ENCODE measurements at regions not wholly inside any gene's neighbourhood (a gene's known extent, or its start where the extent isn't known, plus 50 kb on each side); places are given as distances from the start of the nearest gene placed in this dataset.

GRCh38 chr20:48433178-48433577 is 394.6 kb downstream of the PREX1 start:
- no peak for DNase-seq

- no peak for DNase-seq
These were observed 395.3 kb downstream of the PREX1 start for GRCh38 chr20:48432494-48432832.

- no peak for DNase-seq
These were observed 395.9 kb downstream of the PREX1 start for GRCh38 chr20:48431653-48432493.

GRCh38 chr20:48426630-48427029 is 401.2 kb downstream of the PREX1 start:
- no peak for DNase-seq

GRCh38 chr20:48425817-48426612 is 401.8 kb downstream of the PREX1 start:
- no peak for DNase-seq

GRCh38 chr20:48425321-48425720 is 402.5 kb downstream of the PREX1 start:
- no peak for DNase-seq

GRCh38 chr20:48422242-48422960 is 405.4 kb downstream of the PREX1 start:
- DNase-seq = no peak

- no peak for DNase-seq
These were observed 406.3 kb downstream of the PREX1 start for GRCh38 chr20:48421547-48421946.

GRCh38 chr20:48420176-48420575 is 407.6 kb downstream of the PREX1 start:
- DNase-seq = no peak

- no peak for DNase-seq
These were observed 408.6 kb downstream of the PREX1 start for GRCh38 chr20:48419173-48419572.

- DNase-seq = no peak
These were observed 411.8 kb downstream of the PREX1 start for GRCh38 chr20:48416002-48416401.

GRCh38 chr20:48414786-48415185 is 413.0 kb downstream of the PREX1 start:
- DNase-seq = no peak

- DNase-seq = no peak
These were observed 415.8 kb downstream of the PREX1 start for GRCh38 chr20:48411919-48412522.

- no peak for DNase-seq
These were observed 416.6 kb downstream of the PREX1 start for GRCh38 chr20:48411245-48411644.

- DNase-seq = no peak
These were observed 418.7 kb downstream of the PREX1 start for GRCh38 chr20:48409055-48409615.

- DNase-seq = no peak
These were observed 420.1 kb downstream of the PREX1 start for GRCh38 chr20:48407710-48408109.

- DNase-seq = no peak
These were observed 420.9 kb downstream of the PREX1 start for GRCh38 chr20:48406912-48407340.

- no peak for DNase-seq
These were observed 421.3 kb downstream of the PREX1 start for GRCh38 chr20:48406498-48406897.

- DNase-seq = no peak
These were observed 421.9 kb downstream of the PREX1 start for GRCh38 chr20:48405909-48406308.

- DNase-seq = no peak
These were observed 423.2 kb downstream of the PREX1 start for GRCh38 chr20:48404598-48404997.

- no peak for DNase-seq
These were observed 424.5 kb downstream of the PREX1 start for GRCh38 chr20:48403167-48403761.

GRCh38 chr20:48401359-48401758 is 426.4 kb downstream of the PREX1 start:
- no peak for DNase-seq
